Esophagus muscularis mucosa (tissue), 4 donors: ENCODE measurements at regions not wholly inside any gene's neighbourhood (a gene's known extent, or its start where the extent isn't known, plus 50 kb on each side); places are given as distances from the start of the nearest gene placed in this dataset.

Experiments used
- DNase-seq: peaks from one replicate; pipeline ENCODE4 v3.0.0-alpha.2; 2017; ENCODE audit errors: extremely low spot score
- H3K27ac ChIP-seq, 4 donors: fragments of 200-600 bp; sonication (generic); replicated peaks in 1 of 4; 1 replicate in 3 of 4; 2 replicates in 1 of 4; pipeline ENCODE4 v1.5.1; 2016 to 2019; ENCODE audit warnings: mild to moderate bottlenecking in 1 of 4
- H3K27me3 ChIP-seq, 4 donors: fragments of 200-600 bp; sonication (generic); one replicate each; pipeline versions ENCODE4 v1.5.1 to v1.6.0; 2016 to 2019
- H3K36me3 ChIP-seq, 4 donors: fragments of 200-600 bp; sonication (generic); one replicate each; pipeline ENCODE4 v1.5.1; 2016 to 2019
- H3K4me1 ChIP-seq, 4 donors: fragments of 200-600 bp; sonication (generic); one replicate each; pipeline ENCODE4 v1.5.1; 2016 to 2019
- H3K4me3 ChIP-seq, 4 donors: fragments of 200-600 bp; sonication (generic); 1 replicate in 2 of 4; 2 replicates in 2 of 4; pipeline ENCODE4 v1.5.1; 2016 to 2019; ENCODE audit warnings: mild to moderate bottlenecking in 4 of 4, moderate library complexity in 1 of 4
- H3K9me3 ChIP-seq, 4 donors: fragments of 200-600 bp; sonication (generic); 1 replicate in 3 of 4; 2 replicates in 1 of 4; pipeline ENCODE4 v1.5.1; 2016 to 2019
- EP300 ChIP-seq: sonication (generic); formaldehyde crosslinking; IDR thresholded peaks from one replicate; pipeline ENCODE4 v1.6.1; 2017; ENCODE audit warnings: antibody characterized with exemption
- POLR2A ChIP-seq: fragments of 450-650 bp; IDR thresholded peaks from one replicate; pipeline ENCODE4 v1.6.1; 2017; ENCODE audit warnings: antibody characterized with exemption, moderate library complexity, mild to moderate bottlenecking, low read depth
- POLR2AphosphoS5 ChIP-seq, 2 donors: sonication (generic); formaldehyde crosslinking; IDR thresholded peaks; one replicate each; pipeline ENCODE4 v1.6.1; 2017; ENCODE audit warnings: antibody characterized with exemption in 2 of 2
- WGBS: methylation state at CpG from one replicate; pipeline ENCODE4 v1.1.5; 2018; 5-methylcytosine and 5-hydroxymethylcytosine counted together
- intact Hi-C: fragments of 100-400 bp; cut with DNase I; formaldehyde crosslinking; loops from one replicate; pipeline ENCODE4 v1.15.1; 2023
- TF ChIP-seq, protein P1 (sequence below), 3 experiments: fragments of 200-600 bp in 2 of 3; fragments of 450-650 bp in 1 of 3; sonication (generic) in 2 of 3; IDR thresholded peaks; one replicate each; pipeline ENCODE4 v1.5.1; 2017 to 2019; ENCODE audit warnings: antibody characterized with exemption in 3 of 3, mild to moderate bottlenecking in 2 of 3, moderate library complexity in 1 of 3

DNA sequence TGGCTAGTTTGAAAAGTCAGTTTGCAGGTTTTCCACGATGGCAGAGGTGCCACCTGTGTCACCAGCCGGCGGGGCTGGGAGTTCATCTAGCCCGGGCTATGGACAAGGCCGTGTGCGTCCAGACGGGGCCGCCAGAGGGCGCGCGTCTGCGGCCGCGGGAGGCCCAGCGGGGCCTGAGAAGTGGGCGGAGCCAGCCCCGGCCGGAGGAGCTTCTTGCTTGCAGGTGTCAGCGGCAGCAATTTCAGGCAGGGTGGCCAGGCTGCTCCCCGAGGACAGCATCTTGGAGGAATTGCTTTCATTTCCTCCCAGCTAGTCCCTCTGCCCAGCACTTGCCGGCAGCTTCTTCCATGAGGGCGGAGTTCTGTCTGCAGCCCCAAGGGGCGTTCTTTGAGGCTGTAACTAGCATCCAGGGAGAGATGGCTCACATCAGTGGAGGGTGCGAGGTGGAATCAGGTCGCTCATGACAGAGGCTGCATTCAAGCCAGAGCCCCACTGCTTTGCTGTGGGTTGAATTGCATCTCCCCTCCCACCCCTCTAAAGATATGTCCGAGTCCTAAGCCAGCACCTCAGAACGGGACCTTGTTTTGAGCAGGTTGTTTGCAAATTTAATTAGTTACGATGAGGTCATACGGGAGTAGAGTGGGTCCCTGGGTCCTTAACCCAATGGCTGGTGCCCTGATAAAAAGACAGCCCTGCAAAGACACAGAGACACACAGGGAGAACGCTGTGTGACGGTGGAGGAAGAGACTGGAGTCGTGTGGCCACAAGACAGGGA lies 85.9 kb upstream of the MKI67 start:
- TF ChIP-seq POLR2A = no peak
- TF ChIP-seq EP300 = no peak
- TF ChIP-seq, protein P1, sequence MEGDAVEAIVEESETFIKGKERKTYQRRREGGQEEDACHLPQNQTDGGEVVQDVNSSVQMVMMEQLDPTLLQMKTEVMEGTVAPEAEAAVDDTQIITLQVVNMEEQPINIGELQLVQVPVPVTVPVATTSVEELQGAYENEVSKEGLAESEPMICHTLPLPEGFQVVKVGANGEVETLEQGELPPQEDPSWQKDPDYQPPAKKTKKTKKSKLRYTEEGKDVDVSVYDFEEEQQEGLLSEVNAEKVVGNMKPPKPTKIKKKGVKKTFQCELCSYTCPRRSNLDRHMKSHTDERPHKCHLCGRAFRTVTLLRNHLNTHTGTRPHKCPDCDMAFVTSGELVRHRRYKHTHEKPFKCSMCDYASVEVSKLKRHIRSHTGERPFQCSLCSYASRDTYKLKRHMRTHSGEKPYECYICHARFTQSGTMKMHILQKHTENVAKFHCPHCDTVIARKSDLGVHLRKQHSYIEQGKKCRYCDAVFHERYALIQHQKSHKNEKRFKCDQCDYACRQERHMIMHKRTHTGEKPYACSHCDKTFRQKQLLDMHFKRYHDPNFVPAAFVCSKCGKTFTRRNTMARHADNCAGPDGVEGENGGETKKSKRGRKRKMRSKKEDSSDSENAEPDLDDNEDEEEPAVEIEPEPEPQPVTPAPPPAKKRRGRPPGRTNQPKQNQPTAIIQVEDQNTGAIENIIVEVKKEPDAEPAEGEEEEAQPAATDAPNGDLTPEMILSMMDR (IDR thresholded peaks at IDR 0.05) = peak in 2 of 3 experiments; percentile 80 to 81
- TF ChIP-seq POLR2AphosphoS5 (IDR thresholded peaks at IDR 0.05) = no peak
- DNase-seq = no peak
- Histone ChIP-seq H3K4me1 (peaks cover 5 to 23% (median 18%) of the 10 kb centered on the region in 4 donors), H3K9me3 (no peaks in the 10 kb centered on the region), H3K27ac (no peak overlapping the region), H3K36me3 (no peaks in the 10 kb centered on the region), H3K4me3 (peak overlapping the region in 3 of 4 donors; percentile 21 to 51 (median 37)), H3K27me3 (peaks cover 0 to under 1% (median 0%) of the 10 kb centered on the region in 4 donors)
- intact Hi-C loops = loop anchor here (5.0 kb wide), 1 partner anchor 1760 kb away; no protein-coding TSS in a partner anchor
- 42% methylated on average over 18 of the region's 32 CpGs for WGBS

DNA sequence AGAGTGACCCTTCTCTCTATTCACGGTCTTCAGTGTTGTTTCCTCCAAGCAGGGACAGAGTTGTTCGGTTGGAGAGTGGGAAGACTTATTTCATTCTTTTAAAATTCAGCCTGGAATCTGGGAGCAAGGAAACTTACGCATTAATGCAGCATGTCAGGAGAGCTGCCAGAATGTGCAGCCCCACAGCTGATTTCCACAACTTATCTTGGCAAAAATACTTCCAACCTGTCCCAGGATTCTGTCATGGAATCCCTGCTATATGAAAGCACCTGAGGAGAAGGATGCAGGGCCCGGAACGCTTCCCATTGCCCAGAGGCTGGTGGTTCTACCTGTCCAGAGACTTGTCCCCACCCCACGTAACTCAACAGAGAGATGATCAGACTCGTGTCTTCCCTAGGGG lies 86.9 kb upstream of the MKI67 start:
- TF ChIP-seq, protein P1 (IDR thresholded peaks at IDR 0.05) = no peak
- no peak for TF ChIP-seq POLR2A
- TF ChIP-seq EP300 = no peak
- TF ChIP-seq POLR2AphosphoS5 (IDR thresholded peaks at IDR 0.05) = no peak
- intact Hi-C loops = loop anchor here (5.0 kb wide), 1 partner anchor 1759 kb away; no protein-coding TSS in a partner anchor

GRCh38 chr10:128215733-128216132 lies 89.5 kb upstream of the MKI67 start:
- DNase-seq = no peak
- H3K4me1 ChIP-seq = peaks cover 0 to 12% (median 8%) of the 10 kb centered on the region in 4 donors
- WGBS = over 99% methylated on average over 6 of the region's 8 CpGs
- no peaks in the 10 kb centered on the region for H3K9me3 ChIP-seq
- H3K27ac ChIP-seq = no peak overlapping the region
- H3K36me3 ChIP-seq = no peaks in the 10 kb centered on the region
- no peak overlapping the region for H3K4me3 ChIP-seq
- intact Hi-C loops = no loop called here
- TF ChIP-seq, protein P1 (IDR thresholded peaks at IDR 0.05) = no peak
- no peaks in the 10 kb centered on the region for H3K27me3 ChIP-seq

More for the DNA sequence above, 86.9 kb upstream of the MKI67 start:
- H3K27ac ChIP-seq = no peak overlapping the region
- no peaks in the 10 kb centered on the region for H3K36me3 ChIP-seq
- peaks cover 5 to 23% (median 18%) of the 10 kb centered on the region in 4 donors for H3K4me1 ChIP-seq
- WGBS = 73% methylated on average over 7 of the region's 7 CpGs
- no peak overlapping the region for H3K4me3 ChIP-seq
- H3K9me3 ChIP-seq = no peaks in the 10 kb centered on the region
- no peak for DNase-seq
- H3K27me3 ChIP-seq = no peaks in the 10 kb centered on the region

DNA sequence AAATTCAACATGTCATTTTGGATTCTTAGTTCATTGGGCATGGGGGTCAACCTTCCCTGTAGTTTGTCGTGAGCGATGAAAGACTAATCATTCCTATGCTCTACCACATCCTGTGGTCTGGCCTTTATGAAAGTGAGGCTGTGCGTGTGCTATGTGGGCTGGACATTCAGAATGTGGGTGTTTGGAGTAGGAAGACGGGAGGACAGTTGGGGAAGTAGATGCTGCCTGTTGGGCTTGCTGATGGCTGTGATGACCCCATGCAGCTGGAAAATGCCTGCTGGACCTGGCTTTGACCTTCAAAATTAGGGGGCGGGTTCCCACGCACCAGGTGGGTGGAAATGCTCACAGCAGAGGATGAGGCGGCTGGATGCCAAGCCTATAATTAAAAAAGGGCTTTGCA lies 90.9 kb upstream of the MKI67 start:
- intact Hi-C loops = no loop called here
- no peak overlapping the region for H3K4me3 ChIP-seq
- TF ChIP-seq, protein P1 (IDR thresholded peaks at IDR 0.05) = no peak
- TF ChIP-seq POLR2AphosphoS5 (IDR thresholded peaks at IDR 0.05) (no peak), EP300 (no peak), POLR2A (no peak)
- peaks cover 0 to 2% (median under 1%) of the 10 kb centered on the region in 4 donors for H3K4me1 ChIP-seq
- WGBS = 82% methylated on average over 7 of the region's 7 CpGs
- DNase-seq = no peak
- H3K27ac ChIP-seq = no peak overlapping the region
- no peaks in the 10 kb centered on the region for H3K36me3 ChIP-seq
- no peaks in the 10 kb centered on the region for H3K9me3 ChIP-seq
- H3K27me3 ChIP-seq = peaks cover 0 to 11% (median 0%) of the 10 kb centered on the region in 4 donors
